AG20443 (cell line): ENCODE measurements at regions not wholly inside any gene's neighbourhood (a gene's known extent, or its start where the extent isn't known, plus 50 kb on each side); places are given as distances from the start of the nearest gene placed in this dataset.

Source experiments
- DNase-seq: peaks from one replicate; pipeline ENCODE4 v3.0.0; 2012; ENCODE audit warnings: low spot score, mixed read lengths

DNA sequence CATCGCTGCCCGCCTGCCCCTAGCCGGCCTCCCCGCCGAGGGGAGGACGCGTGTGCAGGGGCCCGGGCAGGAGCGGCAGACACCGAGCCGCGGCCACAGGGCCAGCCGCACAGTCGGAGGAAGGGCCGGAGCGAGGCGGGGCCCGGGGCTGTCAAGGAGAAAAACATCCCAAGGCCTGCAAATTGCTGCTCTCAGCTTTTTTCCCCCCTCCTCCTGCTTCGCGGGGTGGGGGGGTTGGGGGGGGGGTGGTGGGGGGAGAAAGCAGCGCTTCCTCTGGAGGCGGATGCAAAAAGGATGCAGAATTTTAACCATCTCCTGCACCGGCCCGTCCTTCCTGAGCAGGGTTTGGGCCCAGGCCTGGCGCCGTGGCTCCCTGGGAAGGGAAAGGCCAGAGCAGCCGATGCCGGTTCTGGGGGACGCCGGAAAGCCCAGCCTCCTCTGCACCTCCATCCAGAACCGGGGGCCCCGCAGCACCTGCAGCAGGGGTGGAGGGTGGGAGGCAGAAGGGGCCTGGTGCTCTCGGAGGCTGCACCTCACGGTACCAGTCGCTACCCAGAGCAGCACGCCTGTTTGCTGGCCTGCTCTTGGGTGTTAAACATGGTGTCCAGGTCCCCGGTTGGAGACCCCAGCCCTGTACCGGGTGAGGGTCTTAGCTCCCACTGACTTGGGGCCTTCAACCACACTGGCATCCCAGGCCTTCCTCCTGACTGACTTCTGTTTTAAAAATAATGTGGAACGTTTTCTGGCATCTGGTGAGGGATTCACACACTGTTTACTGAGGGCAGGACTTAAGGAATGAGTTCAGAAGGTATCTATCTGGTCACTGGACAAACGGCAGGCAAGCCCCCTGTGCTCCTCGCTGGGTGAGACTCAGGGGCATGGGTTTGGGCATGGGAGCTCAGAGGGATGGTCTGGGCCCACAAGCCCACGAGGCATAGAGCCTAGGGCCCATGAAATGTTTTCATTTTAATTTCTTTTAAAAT is 77.4 kb upstream of the WNT7B start:
- DNase-seq, result peak; percentile 87

DNA sequence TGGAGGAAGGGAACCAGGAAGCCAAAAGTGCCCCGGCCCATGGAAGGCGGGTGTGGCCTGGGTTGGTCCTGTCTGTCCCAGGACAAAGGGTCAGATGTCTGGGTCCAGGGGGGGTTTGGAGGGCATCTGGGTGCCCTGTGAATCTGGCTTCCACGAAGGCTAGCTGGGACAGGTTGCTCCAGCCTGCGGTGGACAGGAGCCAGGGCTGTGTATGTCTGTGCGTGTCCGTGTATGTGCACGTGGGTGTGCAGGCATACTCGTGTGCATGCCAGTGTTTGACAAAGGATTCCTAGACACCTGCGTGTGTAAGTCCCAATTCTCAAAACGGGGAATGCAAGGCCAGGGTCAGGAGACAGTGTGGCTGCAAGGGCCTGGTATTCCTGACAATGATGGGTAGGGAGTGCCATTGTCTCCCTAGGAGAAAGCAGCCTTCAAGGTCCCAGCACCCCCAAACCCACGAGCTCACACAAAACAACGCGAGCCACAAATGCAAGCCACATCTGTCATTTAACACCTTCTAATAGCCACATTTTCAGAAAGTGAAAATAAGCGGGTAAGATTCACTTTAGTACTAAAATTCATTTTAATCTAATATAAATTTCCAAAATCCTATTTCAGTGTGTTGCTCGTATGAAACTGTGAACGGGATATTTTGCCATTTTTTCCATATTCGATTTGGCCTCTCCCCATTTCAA is 78.4 kb upstream of the WNT7B start:
- DNase-seq, result no peak

DNA sequence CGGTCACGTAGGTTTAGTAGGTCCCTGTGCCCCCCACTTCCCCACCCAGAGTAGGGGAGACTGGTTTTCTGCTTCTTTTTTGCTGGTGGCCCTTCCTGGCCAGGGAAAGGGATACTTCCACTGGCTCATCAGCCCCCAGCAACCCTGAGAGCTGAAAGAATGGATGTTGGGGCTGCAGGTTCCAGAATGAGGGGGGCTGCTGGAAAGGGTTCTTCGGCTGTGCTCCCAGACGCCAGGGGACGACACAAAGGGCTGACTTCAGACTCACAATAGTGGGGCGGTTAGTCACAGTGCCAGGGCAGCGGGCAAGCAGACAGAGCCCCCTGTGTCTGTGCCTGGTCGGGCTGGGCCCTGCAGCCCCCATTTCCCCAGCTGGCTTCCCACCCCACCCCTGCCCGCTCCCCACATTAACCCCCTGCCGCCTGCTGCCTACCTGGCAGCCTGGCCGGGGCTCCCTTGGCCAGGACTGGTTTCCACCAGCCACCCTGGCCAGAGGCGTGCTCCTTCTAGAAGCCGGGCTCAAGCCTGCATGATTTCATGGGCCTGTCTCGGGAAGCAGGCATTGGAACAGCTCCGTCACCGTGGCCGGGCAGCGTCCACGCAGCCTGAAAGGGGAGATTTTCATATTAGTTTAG is 79.1 kb upstream of the WNT7B start:
- no peak for DNase-seq

DNA sequence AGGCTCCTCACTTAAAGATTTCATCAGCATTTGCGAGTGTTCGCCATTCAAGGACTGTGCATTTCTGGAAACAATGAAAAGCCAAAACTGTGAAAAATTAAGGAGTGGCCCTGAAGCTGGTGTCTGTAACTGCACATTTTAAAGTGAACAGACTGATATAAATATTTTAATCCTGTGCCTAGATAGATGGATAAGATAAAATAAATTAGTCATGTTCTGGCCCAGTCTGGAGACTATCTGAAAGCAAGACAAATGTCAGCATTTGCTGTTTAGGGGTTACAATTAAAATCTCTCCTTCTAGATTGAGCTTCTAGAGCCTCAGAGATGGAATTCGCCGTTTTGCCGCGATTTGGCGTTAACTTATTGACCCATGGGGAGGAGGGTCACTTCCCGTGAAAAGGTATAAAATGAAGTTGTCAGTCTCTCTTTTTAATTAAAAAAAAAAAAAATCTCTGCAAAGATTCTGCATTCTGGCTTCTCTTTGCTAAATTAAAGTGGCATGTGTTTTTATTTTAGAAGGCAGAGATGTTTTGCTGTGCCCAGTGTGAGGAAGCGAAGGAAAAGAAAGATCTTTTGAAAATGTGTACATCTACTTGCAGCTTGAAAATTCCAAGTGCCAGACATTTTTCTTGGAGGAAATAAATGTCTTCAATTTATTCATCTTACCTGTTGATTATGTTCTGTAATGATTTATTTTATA is 79.7 kb upstream of the WNT7B start:
- DNase-seq, result no peak

DNA sequence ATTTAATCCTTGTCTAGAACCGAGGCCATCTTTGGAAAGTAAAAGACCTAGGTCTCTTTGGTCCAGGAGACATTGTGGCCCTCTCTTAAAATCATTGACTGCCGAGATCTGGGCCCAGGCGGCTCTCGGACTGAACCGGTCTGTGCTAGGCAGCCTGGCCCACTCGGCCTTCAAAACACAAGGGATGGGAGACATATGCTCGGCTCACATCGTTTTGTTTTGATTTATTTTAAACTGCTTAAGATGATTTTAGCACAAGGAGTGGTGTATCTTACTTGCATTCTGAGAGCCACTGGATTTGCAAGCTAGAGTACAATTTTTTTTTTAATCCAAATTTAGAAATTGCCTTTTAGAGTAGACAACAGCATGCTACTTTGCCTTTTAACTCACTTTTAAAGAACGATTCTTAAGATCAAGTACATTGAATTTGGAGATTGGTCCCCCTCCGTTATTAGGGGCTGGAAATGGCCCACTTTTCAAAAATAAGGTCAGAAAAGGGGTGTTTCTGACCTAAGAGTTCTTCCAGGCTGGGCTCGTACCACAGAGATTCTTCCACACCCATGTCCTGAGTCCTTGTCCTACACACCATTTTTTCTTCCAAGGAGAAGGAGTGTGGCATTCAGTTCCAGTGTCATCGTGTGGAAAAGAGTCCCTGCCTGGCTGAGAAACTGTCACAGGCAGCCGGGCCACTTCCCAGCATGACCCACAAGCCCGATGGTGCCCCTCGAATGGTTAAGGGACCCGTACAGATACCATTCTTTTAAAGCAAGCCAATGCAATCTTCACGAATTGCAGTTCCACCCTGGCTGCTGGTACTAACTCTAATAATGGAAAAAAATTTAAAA is 80.5 kb upstream of the WNT7B start:
- no peak for DNase-seq

DNA sequence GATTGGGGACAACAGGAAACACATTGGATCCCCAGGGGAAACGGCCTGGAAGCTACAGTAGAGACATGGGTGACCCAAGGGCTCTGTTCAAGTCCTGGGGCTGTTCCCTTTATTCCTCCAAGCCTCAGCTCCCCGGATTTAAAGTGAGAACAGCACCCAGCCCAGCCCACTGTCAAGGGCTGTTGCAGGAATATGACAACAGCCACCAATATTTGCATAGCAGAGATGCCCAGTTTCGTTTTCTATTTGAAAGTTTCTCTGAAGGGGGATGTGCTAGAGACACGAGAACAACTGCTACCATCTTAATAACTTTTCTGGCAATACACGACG is 81.1 kb upstream of the WNT7B start:
- DNase-seq, result no peak

DNA sequence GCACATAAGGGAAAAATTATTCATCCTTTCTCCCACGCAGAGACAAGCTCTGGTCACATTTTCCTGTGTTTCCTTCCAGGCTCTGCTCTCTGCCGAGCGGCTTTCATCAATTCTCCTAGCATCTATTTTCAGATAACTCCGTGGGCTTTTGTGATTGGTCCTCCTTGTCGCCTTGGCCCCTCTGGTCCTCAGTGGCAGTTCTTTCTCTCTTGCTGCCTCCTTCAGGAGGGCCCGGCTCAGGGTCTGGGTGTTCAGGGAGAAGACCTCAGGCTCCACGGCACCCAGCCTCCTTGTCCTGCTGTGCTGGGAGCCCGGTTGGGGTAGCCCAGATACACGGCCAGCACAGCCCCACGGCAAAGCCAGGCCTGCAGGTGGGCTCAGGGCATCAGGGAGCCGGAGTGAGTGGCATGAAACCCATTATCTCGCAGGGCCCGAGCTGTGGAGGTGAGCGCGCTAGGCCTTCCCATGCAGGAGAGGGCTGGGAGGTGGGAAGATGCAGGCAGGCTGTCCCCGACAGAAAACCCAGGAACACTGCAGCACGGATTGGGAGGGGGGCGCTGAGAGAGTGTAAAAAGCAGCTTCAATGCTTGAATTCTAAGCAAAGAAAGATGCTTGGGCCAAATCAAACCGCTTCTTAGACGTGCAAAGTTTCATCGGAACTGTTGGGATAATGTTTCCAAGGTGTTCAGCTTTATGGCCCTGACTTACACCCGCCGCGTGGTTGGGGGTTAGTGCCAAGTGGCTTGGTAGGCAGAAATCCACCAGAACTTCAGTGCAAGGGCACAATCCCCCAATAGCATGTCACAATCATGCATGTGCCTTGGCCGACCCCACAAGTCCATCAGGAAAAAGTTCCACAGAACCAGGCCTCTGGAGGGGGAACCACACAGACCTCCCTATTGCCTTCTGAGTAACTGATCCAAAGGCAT is 81.9 kb upstream of the WNT7B start:
- peak; percentile 10 for DNase-seq

DNA sequence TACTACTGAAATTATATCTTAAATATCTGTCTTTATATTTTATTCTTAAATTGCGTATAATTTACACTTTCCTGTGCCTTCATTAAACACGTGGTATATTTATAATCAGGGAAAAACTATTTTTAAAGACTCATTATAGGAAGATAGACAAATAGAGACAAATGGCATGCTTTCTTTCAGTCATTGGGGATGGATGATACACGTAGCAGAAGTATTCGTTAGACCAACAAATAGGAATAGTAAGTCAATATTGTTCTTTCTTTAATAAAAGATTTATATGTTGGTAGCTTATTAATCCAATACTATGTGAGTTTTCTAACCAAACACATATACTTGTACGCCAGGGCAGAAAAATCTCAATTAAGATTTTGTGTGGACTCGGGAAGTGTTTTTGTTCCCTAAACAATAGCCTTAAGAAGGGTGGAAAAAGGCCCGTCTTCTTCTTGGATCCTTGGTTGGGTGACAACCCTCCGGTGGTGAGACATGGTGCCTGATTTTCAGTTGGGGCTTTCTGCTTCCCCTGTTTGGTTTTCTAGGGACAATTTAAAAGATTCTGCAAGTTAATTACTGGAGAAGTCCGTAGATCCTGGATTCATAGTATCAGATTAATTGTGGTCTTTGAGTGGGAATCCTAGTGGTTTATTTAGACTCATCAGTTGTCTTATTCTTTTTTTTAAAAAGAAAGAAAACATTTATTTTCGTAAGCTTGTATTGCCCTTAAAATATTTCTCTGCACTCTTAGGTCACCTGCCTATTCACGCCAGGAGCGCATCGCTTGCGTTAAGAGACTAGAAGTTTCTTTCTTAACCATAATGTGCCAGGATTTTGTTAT is 83.5 kb upstream of the WNT7B start:
- no peak for DNase-seq

DNA sequence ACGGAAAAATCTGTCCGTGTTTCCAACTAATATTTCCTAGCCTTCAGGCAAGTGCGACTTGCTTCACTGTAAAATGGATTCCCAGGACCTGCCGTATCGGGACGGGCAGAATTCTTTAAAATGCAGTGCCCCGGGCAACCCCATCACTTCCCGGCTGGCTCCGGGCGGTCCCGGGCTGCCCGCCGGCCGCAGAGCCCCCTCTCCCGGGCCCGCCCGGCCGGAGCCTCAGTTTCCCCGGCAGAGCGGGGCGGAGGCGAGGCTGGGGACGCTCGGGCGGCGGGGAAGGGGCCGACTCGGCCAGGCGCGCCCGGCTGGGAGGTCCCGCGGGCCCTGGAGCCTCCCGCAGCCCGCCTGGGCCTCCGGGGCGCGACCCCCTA is 84.2 kb upstream of the WNT7B start:
- DNase-seq, result no peak

DNA sequence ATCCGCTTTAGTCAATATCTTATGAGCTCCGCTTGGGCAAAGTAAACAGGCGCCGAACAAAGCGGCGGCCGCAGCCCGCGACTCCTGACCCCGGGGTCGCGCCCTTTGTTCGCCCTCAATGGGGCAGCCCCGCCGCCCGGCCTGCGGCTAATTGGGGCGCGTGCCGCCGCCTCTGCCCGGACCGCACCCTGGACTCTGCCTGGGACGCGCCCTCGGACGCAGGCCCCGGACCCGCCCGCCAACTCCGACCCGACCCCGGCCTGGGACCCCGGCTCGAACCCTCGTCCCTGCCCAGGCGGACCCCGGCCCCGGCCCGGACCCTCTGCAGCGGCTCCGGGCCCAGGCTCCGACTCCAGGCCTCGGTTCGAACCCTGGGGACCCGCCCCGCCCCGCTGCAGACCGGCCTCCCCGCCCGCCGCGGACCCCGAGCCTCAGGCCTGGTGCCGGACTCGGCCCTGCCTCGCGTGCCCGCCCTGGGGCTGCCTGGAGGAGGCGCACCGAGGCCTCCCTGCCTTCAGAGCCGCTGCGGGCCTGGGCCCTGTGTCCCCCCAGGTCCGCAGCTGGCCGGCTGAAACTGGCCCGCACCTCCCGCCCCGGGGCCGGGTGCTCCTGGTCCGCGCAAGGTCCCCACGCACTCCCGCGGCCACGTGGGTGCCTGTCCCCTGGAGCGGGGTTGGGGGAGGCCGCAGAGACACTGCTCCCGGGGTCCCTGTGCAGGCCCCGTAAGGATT is 84.7 kb upstream of the WNT7B start:
- DNase-seq, result no peak

DNA sequence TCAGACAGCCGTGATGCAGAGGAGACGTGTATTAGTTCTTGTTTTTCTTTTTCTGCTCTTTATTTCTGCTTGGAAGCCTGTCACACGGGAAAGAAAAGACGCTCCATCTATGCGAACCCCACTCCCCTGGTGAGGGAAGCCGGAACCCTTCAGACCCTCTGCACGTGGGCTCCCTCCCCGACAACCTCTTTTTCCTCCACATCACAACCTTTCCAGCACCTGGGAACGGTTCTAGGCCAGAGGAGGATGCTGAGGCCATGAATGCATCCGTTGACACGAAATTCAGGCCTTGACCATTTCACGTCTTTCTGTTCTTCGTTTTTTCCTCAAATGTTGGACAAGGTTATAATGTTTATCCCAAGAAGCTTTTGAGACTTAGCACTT is 85.3 kb upstream of the WNT7B start:
- DNase-seq, result no peak

DNA sequence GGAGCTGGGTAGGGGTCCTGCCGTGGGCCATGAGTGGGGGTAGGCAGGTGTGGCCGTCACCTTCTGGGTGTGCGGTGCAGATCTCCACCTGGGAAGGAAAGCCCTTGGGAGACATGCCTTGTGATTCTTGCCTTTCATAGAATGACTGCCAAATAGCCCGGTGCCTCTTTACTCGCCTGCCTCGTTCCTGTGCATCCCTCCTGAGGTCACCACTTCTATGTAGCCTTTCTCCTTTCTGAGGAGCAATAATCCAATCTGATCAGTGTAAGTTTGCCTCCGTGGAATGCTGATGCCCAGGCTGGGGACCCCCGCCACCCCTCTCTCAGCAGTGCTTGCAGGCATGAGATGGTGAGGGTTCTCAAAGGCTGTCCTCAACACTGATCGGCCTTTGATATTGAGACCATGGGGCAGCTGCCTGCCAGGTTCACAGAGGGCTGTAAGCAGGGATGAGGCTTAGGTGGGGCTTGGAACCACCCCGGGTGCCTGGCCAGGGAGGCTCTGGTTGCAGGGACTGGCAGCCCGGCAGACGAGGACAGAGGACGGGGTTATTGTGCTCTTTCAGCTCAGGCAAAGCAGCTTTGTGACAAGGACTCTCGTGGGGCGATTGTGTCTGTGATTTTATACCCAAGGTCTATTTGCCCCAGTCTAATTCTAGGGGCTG is 86.1 kb upstream of the WNT7B start:
- peak; percentile 10 for DNase-seq

DNA sequence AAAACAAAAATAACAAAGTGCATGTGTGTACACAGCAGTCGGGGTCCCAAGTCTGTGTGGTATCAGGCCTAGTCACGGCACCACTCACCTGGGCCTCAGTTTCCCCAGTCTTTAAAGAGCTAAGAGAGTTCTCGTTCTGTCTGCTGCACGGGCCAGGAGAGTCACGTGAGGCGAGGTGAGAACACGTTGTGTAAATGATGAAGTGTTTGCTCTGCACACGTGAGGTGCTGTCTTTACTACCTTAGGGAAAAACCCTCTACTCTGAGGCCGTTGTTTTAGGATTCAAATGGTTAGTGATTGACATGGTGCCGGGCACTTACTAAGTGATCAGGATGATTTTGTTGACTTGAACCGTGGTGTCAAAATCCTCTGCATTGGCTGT is 86.5 kb upstream of the PPARA start:
- peak; percentile 12 for DNase-seq

DNA sequence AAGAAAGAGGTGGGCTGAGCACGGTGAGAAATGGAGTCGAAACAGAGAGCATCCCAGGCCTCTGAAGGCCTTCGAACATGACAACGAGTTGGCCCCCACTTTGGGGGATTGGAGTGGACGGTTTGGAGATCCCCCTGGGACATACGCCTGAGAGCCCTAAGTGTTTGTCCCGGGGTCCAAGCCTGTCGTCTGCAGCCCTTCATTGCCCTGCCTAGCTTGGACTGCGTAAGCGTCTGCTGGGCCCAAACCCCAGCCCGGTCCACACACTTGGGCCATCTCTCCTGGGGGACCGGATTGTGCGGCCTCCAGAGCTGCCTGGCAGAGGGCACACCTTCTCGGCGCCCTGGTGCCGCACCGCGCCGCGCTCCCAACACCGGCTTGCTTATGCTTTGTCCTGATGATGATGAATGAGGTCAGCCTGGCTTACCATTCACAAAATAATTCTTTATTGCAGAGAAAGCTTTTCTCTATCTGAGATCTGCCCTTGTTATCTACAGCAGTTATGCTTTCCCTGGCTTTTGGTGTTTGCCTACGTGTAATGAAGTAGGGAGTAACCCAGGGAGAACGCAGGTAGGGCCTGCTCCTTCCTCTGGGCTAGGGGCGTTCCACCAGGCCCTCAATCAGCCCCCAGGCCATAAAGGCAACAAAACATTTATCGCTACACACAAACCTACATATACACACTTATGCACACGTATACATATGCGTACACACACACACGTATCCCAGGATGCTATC is 85.9 kb upstream of the PPARA start:
- peak; percentile 11 for DNase-seq

DNA sequence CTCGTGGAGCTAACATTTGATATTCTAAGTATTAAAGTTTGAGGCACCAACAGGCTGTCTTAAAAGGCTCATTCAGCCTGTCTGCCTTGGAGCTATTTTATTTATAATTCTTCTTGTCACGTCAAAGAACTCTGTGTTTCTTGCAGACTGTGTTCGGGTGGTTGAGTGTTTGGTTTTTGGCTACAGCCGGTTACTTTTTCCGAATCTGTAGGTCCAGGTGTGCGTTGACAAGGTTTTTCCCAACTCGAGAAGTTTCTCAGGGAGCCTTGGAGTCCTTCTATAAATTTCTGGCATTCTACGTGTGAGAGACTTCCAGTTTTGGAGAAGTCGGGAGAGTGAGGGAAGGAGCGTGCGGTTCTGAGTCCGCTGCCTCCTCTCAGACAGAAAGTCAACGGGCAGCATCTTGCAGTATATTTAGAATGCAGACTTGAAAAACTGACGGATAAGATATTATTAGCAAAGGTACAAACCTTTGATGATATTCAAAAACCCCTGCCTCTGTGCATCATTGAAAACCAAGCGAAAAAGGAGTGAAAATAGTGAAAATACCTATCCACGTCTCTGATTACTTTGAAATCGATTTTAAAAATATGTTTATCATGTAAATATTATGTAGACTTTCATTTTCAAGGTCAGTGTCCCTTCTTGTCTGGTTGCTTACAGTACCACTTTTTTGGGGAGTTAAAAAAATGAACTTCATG is 85.2 kb upstream of the PPARA start:
- DNase-seq, result no peak

DNA sequence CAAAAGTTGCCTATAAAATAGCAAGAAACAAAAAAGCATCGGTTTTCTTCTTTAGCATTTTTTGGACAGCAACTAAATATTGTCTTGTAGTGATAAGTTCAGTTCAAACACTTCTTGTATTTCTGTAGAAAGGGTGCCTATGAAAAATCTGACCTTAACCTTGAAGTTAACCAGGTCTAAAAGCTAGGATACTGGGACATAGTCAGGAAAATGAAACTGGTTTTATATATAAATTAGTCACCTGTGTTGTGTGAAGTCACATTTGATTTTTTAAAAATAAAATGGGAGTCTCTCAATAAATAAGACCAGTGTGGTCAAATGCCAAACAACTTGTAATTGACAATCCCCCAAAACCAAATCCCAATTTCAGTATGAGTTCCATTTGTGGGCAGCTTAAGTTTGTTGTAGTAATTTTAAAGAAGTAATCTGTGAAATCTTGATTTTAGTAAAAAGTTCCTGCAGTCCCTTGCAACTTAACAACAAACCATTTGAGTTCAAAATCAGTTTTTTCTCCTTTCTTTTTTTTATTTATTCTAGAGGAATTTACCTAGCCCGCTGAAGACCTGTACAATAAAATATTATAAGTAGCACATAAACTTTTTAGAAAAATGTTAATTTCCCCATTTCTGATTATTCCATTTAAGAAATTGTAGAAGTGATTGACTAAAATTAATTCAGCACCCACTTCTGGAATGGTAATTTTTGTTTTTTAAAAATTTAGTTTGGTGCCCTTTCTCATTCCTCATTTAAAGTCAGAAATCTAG is 84.5 kb upstream of the PPARA start:
- DNase-seq, result no peak
